Transverse colon (tissue), 3 donors: ENCODE measurements at regions not wholly inside any gene's neighbourhood (a gene's known extent, or its start where the extent isn't known, plus 50 kb on each side); places are given as distances from the start of the nearest gene placed in this dataset.

Experiments used
- CTCF ChIP-seq, 5 experiments: fragments of 200-600 bp in 3 of 5; fragments of 450-650 bp in 2 of 5; sonication (generic) in 3 of 5; IDR thresholded peaks; 1 replicate in 2 of 5; 2 replicates in 3 of 5; pipeline ENCODE4 v1.5.1; 2016 to 2017; ENCODE audit warnings: antibody characterized with exemption in 5 of 5, inconsistent platforms in 3 of 5, mild to moderate bottlenecking in 2 of 5, moderate library complexity in 1 of 5
- EP300 ChIP-seq: sonication (generic); formaldehyde crosslinking; IDR thresholded peaks from one replicate; pipeline ENCODE4 v1.6.1; 2017; ENCODE audit warnings: antibody characterized with exemption, low read depth

DNA sequence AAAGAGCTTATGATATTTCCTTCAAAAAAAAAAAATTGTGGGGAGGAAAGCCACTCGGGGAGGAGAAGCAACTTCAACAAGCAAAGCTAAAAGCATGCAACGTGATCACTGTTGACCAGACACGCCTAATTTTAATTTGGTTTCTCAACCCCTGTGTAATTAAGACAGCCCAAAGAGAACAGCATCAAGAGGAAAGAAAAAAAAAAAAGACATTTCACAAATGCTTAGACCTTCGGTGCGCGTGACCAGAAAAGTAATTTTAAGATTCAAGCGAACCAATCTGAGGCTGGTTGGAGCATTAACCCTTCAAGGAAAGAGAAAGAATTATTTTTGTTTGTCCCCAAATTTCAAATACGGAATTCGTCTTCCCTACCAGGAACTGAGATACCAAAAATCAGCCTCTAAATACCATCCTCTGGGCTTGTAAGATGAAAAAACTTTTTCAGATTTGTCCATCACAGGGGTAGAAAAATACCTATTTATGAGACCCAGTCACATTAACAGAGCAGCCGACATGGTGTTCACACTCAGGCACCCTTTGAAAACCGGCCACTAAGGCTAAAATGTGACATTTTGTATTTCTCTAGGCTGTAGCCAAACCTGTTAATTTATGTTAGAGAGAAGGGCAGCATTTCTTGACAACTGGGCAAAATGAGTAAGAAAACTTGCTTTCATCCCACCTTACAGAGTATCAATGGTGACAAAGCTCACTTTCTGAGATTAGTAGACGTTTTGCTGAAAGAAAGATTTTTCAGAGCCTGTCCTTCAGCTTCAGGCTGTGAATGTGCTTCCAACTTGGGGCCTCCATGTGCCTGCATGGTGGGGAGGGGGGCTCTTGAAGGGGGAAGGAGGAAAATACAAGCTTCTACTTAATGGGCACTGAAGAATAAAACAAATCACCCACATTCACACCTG lies 179.9 kb upstream of the KLF14 start:
- TF ChIP-seq EP300 (no peak), CTCF (IDR thresholded peaks at IDR 0.05) (no peak)
